HG03378 (cell line): ENCODE measurements at regions not wholly inside any gene's neighbourhood (a gene's known extent, or its start where the extent isn't known, plus 50 kb on each side); places are given as distances from the start of the nearest gene placed in this dataset.

Source experiments
- ATAC-seq: cut with Tn5 transposase; IDR thresholded peaks from one replicate; pipeline ENCODE4 v1.9.1; 2021; ENCODE audit warnings: mild to moderate bottlenecking, moderate library complexity; ENCODE audit not compliant: unreplicated experiment

GRCh38 chr4:34566091-34566490 is 1678.2 kb downstream of the ARAP2 start:
- ATAC-seq, result no peak

- ATAC-seq, result no peak
Observed at GRCh38 chr4:34572026-34572425, 1672.3 kb downstream of the ARAP2 start.

DNA sequence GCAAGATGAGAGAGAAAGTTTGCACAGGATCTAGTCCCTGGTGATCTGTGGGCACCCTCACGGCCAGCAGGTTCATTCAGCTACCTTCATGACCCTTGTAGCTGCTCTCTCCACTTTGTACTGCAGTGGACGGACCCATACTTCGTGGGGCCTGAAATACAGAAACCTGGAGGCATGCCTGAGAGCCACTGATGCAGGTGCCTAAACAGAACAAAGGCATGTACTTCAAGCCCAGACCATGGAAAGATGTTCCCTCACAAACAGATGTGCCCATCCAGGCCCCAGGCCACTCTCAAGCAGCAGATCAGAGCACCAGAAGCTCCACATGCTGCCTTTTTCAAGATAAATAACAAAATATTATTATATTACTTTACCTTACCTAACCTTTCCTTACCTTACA is 1629.0 kb downstream of the ARAP2 start:
- ATAC-seq, result no peak

- no peak for ATAC-seq
Observed at GRCh38 chr4:34619531-34620162, 1624.7 kb downstream of the ARAP2 start.

DNA sequence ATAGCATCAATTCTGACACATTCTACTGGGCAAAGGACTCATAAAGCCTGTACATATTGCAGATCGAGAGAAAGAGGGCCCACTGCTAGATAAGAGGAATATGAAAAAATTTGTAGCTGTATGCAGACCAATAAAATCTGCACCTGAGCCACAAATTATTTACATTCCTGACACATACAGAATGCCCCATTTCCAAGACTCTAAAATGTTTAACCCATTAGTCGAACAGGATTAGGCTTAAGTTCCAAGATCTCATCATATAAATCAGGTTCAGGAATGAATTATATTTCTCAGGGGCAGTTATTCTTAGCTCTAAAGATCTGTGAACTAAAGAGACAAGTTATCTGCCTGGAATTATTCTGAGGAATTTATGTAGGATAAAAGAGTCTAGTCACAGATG is 1615.8 kb downstream of the ARAP2 start:
- no peak for ATAC-seq

DNA sequence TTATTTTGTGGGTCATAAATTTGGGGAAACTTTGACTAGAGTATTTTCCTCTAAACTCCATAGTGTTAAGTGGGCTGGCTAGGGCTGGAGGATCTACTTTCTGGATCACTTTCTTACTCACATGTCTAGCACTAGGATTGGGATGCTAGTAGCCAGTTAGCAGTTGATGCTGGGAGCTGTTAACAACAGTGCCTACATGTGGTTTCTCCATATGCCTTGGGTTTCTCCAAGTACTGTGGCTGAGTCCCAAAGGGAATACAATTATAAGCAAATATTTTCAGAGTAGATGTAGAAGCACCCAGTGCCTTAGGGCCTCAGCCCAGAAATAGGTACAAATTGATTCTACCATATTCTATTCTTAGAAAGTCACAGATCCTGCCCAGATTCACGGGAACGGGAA is 1614.9 kb downstream of the ARAP2 start:
- no peak for ATAC-seq

- ATAC-seq, result no peak
Observed at GRCh38 chr4:34633241-34633640, 1611.1 kb downstream of the ARAP2 start.

DNA sequence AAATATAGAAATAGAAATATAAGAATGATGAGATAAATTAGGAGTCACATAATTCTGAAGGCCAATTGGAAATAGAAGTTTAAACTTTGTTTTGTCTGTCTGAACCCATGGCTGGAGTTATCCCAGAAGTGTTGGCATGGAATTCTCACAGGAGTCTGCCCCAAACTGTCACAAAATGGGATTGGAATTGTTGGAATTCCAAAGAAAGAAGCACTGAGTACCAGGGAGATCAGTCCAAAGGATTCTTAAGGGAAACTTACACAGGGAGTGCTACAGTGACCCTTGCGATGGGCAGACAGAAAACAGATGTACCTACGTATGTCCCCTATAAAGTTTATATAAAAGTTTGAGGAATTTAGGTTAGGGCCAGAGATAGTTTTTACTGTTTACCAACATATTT is 1607.7 kb downstream of the ARAP2 start:
- ATAC-seq, result no peak

GRCh38 chr4:34643476-34643875 is 1600.8 kb downstream of the ARAP2 start:
- ATAC-seq, result no peak

GRCh38 chr4:34644579-34645115 is 1599.7 kb downstream of the ARAP2 start:
- no peak for ATAC-seq

DNA sequence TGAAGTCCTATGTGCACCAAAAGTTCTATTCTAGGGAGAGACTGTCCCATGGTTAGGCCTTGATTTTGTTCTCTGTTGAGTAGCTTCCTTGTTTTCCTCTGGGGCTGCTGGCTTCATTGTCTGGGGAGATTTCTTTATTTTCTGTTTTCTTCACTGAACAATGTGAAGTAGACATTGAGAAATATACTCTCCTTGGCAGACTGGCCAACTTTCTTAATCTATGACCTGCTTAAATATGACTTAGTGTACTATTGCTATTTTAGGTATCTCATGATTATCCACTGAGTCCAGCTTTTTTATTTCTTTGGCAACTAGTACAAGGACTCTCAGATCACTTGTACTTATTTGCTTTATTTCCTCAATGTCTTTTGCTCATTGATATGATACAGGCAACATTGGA is 1594.6 kb downstream of the ARAP2 start:
- ATAC-seq, result no peak

- no peak for ATAC-seq
Observed at GRCh38 chr4:34664051-34664450, 1580.3 kb downstream of the ARAP2 start.

- no peak for ATAC-seq
Observed at GRCh38 chr4:34676400-34676799, 1567.9 kb downstream of the ARAP2 start.

DNA sequence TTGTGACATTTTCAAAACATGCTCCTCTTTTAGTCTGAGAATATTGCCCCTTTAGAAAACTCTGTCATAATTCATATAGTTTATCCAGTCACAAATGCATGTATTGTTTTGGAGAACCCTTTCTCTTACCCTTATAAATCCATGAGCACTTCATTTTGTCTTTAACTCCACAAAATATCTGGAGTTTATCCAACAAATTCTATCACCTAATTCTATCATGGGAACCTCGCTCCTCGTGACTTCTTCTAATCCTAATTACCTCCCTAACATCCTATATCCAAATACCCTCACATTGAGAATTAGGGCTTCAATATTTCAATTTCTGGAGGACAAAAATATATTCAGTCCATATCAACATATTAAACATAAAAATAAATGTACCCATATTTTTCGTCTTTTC is 1565.9 kb downstream of the ARAP2 start:
- ATAC-seq, result no peak

DNA sequence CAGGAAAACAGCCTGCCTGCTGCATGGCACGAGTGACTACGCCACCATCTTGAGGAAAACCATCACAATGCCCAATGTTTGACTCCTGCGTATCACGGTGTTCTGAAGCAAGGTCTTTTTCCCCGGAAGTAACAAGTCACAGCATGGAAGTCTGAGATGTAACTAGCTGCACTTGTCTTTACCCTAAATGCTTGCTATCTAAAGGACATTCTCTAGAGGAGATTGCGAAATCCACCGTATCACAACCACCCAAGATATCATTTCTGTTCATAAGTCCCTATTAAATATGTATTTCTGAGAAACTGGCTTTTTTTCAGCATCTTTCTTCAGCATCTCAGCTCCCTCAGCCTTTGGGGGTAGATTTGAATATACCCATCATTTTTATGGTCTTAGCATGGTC is 1565.1 kb downstream of the ARAP2 start:
- no peak for ATAC-seq

DNA sequence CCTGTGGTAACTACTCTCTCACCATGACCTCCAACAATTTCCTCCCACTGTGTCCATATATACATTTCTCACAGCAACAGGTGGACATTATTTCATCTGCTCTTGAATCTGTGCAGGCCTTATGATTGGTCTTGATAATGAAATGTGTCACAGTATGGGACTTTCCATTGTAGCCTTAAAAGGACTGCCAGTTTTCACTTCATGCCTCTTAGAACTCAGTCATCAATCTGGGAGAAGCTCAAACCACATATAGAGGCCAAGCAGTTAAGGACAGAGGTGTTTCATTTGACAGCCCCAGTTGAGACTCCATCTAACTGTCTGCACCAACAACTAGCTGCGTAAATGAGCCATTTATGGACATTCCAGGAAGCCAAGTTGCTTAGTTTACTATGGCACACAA is 1534.8 kb downstream of the ARAP2 start:
- ATAC-seq, result no peak

- ATAC-seq, result no peak
Observed at GRCh38 chr4:34718576-34719245, 1525.6 kb downstream of the ARAP2 start.

GRCh38 chr4:34720571-34720970 is 1523.7 kb downstream of the ARAP2 start:
- ATAC-seq, result no peak

DNA sequence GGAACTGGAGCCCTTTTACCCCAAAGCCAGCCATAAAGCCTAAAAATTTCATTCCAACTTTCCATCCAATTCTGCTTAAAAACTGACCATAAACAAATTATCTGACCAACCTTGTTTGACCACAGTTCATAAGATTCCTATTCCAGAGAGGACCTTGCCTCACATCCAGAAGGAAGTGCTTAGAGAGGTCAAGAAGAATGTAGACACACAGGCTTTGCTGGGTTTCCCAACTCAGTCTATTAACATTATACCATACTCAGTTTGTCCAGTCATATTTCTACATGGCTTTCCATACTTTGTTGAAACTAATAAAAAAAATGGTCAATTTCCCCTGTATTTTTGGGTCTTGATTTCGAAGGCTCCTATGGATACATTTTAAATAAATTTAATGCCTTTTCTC is 1522.5 kb downstream of the ARAP2 start:
- ATAC-seq, result no peak

DNA sequence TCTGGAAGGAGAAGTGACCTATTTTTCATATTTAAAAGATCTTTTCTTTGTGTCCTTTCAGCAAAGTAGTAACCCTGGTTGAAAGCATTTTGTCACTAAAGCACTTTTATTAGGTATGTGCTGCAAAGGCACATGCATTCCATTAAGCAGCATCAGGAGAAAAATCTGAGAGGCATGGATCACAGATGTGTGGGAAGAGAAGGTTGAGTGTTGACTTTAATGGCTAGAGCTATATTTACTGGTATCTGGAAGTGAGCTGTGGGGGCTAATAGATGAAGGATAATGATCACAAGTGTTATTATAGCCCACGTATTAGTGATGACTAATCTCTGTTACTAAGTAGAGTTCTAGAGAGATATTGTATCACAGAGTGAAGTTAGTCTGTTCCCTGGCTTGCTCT is 1520.7 kb downstream of the ARAP2 start:
- no peak for ATAC-seq

- ATAC-seq, result no peak
Observed at GRCh38 chr4:34724491-34724890, 1519.8 kb downstream of the ARAP2 start.

- no peak for ATAC-seq
Observed at GRCh38 chr4:34731070-34731469, 1513.2 kb downstream of the ARAP2 start.
